CD4-positive, alpha-beta T cell (primary cell): ENCODE measurements at regions not wholly inside any gene's neighbourhood (a gene's known extent, or its start where the extent isn't known, plus 50 kb on each side); places are given as distances from the start of the nearest gene placed in this dataset.

Source experiments
- ATAC-seq: fragments of 200-7000 bp; cut with Tn5 transposase; one replicate; pipeline ENCODE4 v1.10.0; 2022; ENCODE audit warnings: mild to moderate bottlenecking; ENCODE audit not compliant: poor library complexity
- CTCF ChIA-PET: fragments of 350-600 bp; sonication (Branson Sonifier 250); formaldehyde crosslinking; loops from one replicate; lab custom pipeline; 2021; ENCODE audit warnings: antibody characterized with exemption, inconsistent platforms; lab: Charles Lee
- POLR2A ChIA-PET: fragments of 350-600 bp; sonication (Branson Sonifier 250); formaldehyde crosslinking; loops from one replicate; lab custom pipeline; 2021; ENCODE audit warnings: antibody characterized with exemption, inconsistent platforms; lab: Charles Lee
- DNase-seq, 14 experiments: peaks; one replicate each; pipeline ENCODE4 v3.0.0-alpha.2; 2013 to 2020; ENCODE audit warnings: mixed read lengths in 2 of 14
- H3K27ac ChIP-seq, 2 donors: one replicate each; pipeline versions ENCODE4 v1.5.1 to v1.7.0; 2013; ENCODE audit warnings: low read length in 2 of 2, low read depth in 1 of 2, mild to moderate bottlenecking in 1 of 2
- H3K27me3 ChIP-seq, 2 experiments: 1 replicate in 1 of 2; 2 replicates in 1 of 2; pipeline versions ENCODE4 v1.6.1 to v1.7.0; 2013; ENCODE audit warnings: low read length in 2 of 2, control low read depth in 1 of 2, mild to moderate bottlenecking in 1 of 2, moderate library complexity in 1 of 2; ENCODE audit not compliant: insufficient read depth in 2 of 2, control insufficient read depth in 1 of 2
- H3K36me3 ChIP-seq: one replicate; pipeline ENCODE4 v1.6.1; 2013; ENCODE audit warnings: low read length, control low read depth; ENCODE audit not compliant: insufficient read depth
- H3K4me1 ChIP-seq: one replicate; pipeline ENCODE4 v1.6.1; 2013; ENCODE audit warnings: low read length, control low read depth; ENCODE audit not compliant: insufficient read depth
- H3K4me3 ChIP-seq: one replicate; pipeline ENCODE4 v1.5.1; 2013; ENCODE audit warnings: mild to moderate bottlenecking, low read length, moderate library complexity
- H3K9me3 ChIP-seq, 2 experiments: 1 replicate in 1 of 2; 2 replicates in 1 of 2; pipeline versions ENCODE4 v1.6.1 to v1.7.0; 2013; ENCODE audit warnings: low read length in 2 of 2, mild to moderate bottlenecking in 2 of 2, control low read depth in 1 of 2, moderate library complexity in 1 of 2; ENCODE audit not compliant: control insufficient read depth in 1 of 2, insufficient read depth in 1 of 2
- H3K27ac Mint-ChIP-seq: one replicate; pipeline ENCODE4 v1.8.0; 2020; ENCODE audit warnings: mixed read lengths
- H3K27me3 Mint-ChIP-seq: one replicate; pipeline ENCODE4 v1.8.0; 2021; ENCODE audit warnings: mixed read lengths
- H3K36me3 Mint-ChIP-seq: one replicate; pipeline ENCODE4 v1.8.0; 2021; ENCODE audit warnings: low read depth, mixed read lengths
- H3K4me1 Mint-ChIP-seq: one replicate; pipeline ENCODE4 v1.8.0; 2021; ENCODE audit warnings: low read depth, mixed read lengths
- H3K4me3 Mint-ChIP-seq: one replicate; pipeline ENCODE4 v1.8.0; 2020; ENCODE audit warnings: mild to moderate bottlenecking, mixed read lengths
- H3K9me3 Mint-ChIP-seq: one replicate; pipeline ENCODE4 v1.8.0; 2020; ENCODE audit warnings: mixed read lengths
- CTCF ChIP-seq: fragments of 200-600 bp; IDR thresholded peaks from one replicate; pipeline ENCODE4 v1.8.0; 2022; ENCODE audit warnings: antibody characterized with exemption, mild to moderate bottlenecking
- intact Hi-C, 2 experiments: fragments of 100-400 bp; cut with DNase I in 1 of 2; cut with micrococcal nuclease in 1 of 2; formaldehyde crosslinking; loops; one replicate each; pipeline versions ENCODE4 v1.15.1 to v1.9.0; 2023 to 2025; cut with DNase I, micrococcal nuclease

- no peaks in the 10 kb centered on the region for H3K36me3 ChIP-seq
- DNase-seq = no peak
- no peak overlapping the region for H3K27ac ChIP-seq
- no peak overlapping the region for H3K27ac Mint-ChIP-seq
- ChIA-PET CTCF (no interaction called here), POLR2A (no interaction called here)
- ATAC-seq = no peak
- no peaks in the 10 kb centered on the region for H3K36me3 Mint-ChIP-seq
- no peaks in the 10 kb centered on the region for H3K4me1 ChIP-seq
- no peaks in the 10 kb centered on the region for H3K4me1 Mint-ChIP-seq
- no peaks in the 10 kb centered on the region for H3K9me3 ChIP-seq
- H3K27me3 Mint-ChIP-seq = no peaks in the 10 kb centered on the region
- no peak overlapping the region for H3K4me3 ChIP-seq
- no peak overlapping the region for H3K4me3 Mint-ChIP-seq
- no peak for TF ChIP-seq CTCF
- intact Hi-C loops = no loop called here
- H3K27me3 ChIP-seq = no peaks in the 10 kb centered on the region
- H3K9me3 Mint-ChIP-seq = no peaks in the 10 kb centered on the region
Observed at GRCh38 chr4:137957806-137958205, 284.3 kb downstream of the SLC7A11 start.

GRCh38 chr4:137956256-137956655 lies 285.9 kb downstream of the SLC7A11 start:
- Mint-ChIP-seq H3K9me3 (no peaks in the 10 kb centered on the region), H3K4me1 (no peaks in the 10 kb centered on the region), H3K4me3 (no peak overlapping the region), H3K36me3 (no peaks in the 10 kb centered on the region), H3K27me3 (no peaks in the 10 kb centered on the region), H3K27ac (no peak overlapping the region)
- no peak for ATAC-seq
- Histone ChIP-seq H3K4me1 (no peaks in the 10 kb centered on the region), H3K27me3 (no peaks in the 10 kb centered on the region), H3K36me3 (no peaks in the 10 kb centered on the region), H3K9me3 (no peaks in the 10 kb centered on the region), H3K4me3 (no peak overlapping the region), H3K27ac (no peak overlapping the region)
- intact Hi-C loops = no loop called here
- POLR2A ChIA-PET = no interaction called here
- CTCF ChIA-PET = no interaction called here
- no peak for DNase-seq
- TF ChIP-seq CTCF = no peak

- no peak for ATAC-seq
- H3K36me3 Mint-ChIP-seq = no peaks in the 10 kb centered on the region
- DNase-seq = no peak
- Histone ChIP-seq H3K4me3 (no peak overlapping the region), H3K27me3 (no peaks in the 10 kb centered on the region), H3K9me3 (no peaks in the 10 kb centered on the region), H3K36me3 (no peaks in the 10 kb centered on the region), H3K4me1 (no peaks in the 10 kb centered on the region), H3K27ac (no peak overlapping the region)
- no peak overlapping the region for H3K4me3 Mint-ChIP-seq
- ChIA-PET CTCF (no interaction called here), POLR2A (no interaction called here)
- no peak overlapping the region for H3K27ac Mint-ChIP-seq
- no peaks in the 10 kb centered on the region for H3K9me3 Mint-ChIP-seq
- H3K27me3 Mint-ChIP-seq = no peaks in the 10 kb centered on the region
- intact Hi-C loops = no loop called here
- no peak for TF ChIP-seq CTCF
- H3K4me1 Mint-ChIP-seq = no peaks in the 10 kb centered on the region
Observed at GRCh38 chr4:137955595-137955994, 286.6 kb downstream of the SLC7A11 start.
